ENCODE measurements at regions not wholly inside any gene's neighbourhood (a gene's known extent, or its start where the extent isn't known, plus 50 kb on each side); places are given as distances from the start of the nearest gene placed in this dataset.

- in situ Hi-C loops (cut with MboI; ENCODE audit: low pct_unique_long_range_greater_than_20kb, low sequenced_read_pairs), result no loop called here
- DNase-seq, result no peak
Observed at GRCh38 chr13:65660731-65661130, 1569.4 kb downstream of the PCDH9 start.

DNA sequence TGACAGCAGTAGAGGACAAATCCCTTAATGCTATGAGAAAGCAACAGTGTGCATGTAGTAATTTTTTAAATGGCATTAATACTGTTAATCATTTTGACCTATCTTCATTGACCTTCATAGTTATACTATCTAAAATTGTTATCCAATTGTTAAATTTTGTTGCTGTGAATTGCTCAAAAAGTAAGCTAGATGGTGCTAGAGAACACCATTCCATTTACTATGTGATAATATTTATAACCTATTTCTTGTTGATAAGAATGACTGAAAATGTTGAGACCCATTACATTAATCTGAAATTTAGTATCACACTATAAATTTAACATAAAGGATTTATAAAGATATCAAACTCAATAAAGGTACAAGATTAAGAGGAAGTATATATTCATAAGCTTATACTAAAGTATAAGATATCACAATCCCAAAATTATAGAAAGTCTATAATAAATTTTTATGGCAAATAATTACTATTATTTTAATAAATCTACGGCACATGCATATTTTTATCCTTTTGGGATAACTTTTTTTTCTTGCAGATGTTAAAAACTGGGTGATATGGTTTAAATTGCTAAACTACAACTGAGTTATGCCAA lies 1573.3 kb downstream of the PCDH9 start:
- in situ Hi-C loops (cut with MboI; ENCODE audit: low pct_unique_long_range_greater_than_20kb, low sequenced_read_pairs), result no loop called here

GRCh38 chr13:65653613-65654012 lies 1576.5 kb downstream of the PCDH9 start:
- no peak for DNase-seq
- in situ Hi-C loops (cut with MboI; ENCODE audit: low pct_unique_long_range_greater_than_20kb, low sequenced_read_pairs), result no loop called here

More for the DNA sequence above, 1573.3 kb downstream of the PCDH9 start:
- DNase-seq, result no peak

- DNase-seq, result no peak
- in situ Hi-C loops (cut with MboI; ENCODE audit: low pct_unique_long_range_greater_than_20kb, low sequenced_read_pairs), result no loop called here
Observed at GRCh38 chr13:65650321-65650720, 1579.8 kb downstream of the PCDH9 start.

- no peak for DNase-seq
- in situ Hi-C loops (cut with MboI; ENCODE audit: low pct_unique_long_range_greater_than_20kb, low sequenced_read_pairs), result no loop called here
Observed at GRCh38 chr13:65642996-65643395, 1587.1 kb downstream of the PCDH9 start.

- in situ Hi-C loops (cut with MboI; ENCODE audit: low pct_unique_long_range_greater_than_20kb, low sequenced_read_pairs), result no loop called here
- DNase-seq, result no peak
Observed at GRCh38 chr13:65642301-65642700, 1587.8 kb downstream of the PCDH9 start.

GRCh38 chr13:65638572-65639168 lies 1591.5 kb downstream of the PCDH9 start:
- peak; percentile 36 for DNase-seq
- in situ Hi-C loops (cut with MboI; ENCODE audit: low pct_unique_long_range_greater_than_20kb, low sequenced_read_pairs), result no loop called here

DNA sequence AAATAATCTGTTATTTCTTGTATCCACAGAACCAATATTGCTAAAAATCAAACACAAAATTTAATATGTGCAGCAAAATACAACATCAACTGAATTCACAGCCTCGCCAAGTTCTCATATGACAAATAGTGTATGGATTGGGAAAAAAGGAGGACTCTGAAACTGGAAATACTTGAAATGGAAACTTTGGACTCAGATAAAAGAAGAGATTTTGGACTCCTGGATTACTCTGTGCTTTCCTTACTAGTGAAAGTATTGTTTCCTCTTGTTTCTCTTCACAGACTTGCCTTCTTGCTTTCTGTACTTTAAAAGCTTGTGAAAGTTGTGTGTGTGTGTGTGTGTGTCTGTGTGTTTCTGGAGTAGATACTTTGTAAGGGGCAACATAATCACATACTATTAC lies 1596.3 kb downstream of the PCDH9 start:
- in situ Hi-C loops (cut with MboI; ENCODE audit: low pct_unique_long_range_greater_than_20kb, low sequenced_read_pairs), result no loop called here
- DNase-seq, result no peak

DNA sequence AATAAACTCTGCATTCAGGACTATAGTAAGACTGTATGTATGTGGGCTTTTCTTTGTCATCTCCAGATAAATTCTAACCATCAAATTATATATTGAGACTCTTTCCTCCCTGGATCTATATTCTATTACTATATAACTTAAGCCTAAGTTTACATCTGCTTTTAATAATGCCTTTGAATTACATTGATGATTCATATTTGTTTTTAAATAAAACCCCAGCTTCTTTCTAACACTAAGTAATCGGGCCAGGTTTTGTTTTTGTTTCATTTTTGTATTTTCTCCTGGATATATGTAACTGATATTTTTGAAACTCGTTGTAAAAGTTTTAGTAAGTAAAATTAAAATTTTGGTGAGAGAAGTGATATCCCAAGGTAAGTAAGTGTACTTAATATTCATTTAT lies 1599.1 kb downstream of the PCDH9 start:
- no peak for DNase-seq
- in situ Hi-C loops (cut with MboI; ENCODE audit: low pct_unique_long_range_greater_than_20kb, low sequenced_read_pairs), result no loop called here

DNA sequence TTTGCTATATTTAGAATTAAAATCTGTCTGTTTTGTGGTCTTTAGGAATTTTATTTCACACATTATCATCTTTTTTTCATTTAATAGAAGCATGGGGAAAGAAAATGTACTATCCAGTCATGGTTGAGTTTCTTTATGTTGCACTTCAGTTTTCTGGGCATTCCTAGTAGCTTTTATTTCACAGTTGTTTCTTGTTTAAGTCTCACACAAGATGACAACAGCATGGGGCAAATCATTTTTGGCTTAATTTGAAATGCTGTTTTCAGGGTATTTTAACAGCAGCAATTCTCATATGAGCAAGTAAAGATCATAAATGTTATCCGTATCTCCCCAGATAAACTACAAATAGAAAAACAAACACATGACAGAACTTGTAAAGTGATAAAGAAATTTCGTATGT lies 1600.2 kb downstream of the PCDH9 start:
- in situ Hi-C loops (cut with MboI; ENCODE audit: low pct_unique_long_range_greater_than_20kb, low sequenced_read_pairs), result no loop called here
- DNase-seq, result no peak

GRCh38 chr13:65623148-65623547 lies 1607.0 kb downstream of the PCDH9 start:
- DNase-seq, result no peak
- in situ Hi-C loops (cut with MboI; ENCODE audit: low pct_unique_long_range_greater_than_20kb, low sequenced_read_pairs), result no loop called here

DNA sequence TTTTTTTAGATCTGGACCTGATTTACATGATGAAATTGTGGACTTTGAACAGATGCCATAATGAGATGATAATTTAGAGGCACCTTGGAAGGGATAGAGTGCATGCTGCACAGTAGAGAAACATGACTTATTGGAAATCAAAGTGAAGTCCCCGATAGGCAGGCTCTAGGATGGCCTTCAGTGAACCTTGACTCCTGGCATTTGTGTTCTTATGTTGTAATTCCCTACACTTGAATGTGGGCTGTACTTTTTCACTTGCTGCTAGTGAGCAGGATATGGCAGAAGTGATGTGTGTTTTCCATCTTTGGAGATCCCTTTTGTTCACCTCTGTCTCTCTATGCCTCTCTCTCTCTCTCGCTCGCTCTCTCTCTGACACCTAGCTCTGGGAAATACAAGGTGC lies 1614.6 kb downstream of the PCDH9 start:
- no peak for DNase-seq
- in situ Hi-C loops (cut with MboI; ENCODE audit: low pct_unique_long_range_greater_than_20kb, low sequenced_read_pairs), result no loop called here

- peak; percentile 3 for DNase-seq
- in situ Hi-C loops (cut with MboI; ENCODE audit: low pct_unique_long_range_greater_than_20kb, low sequenced_read_pairs), result no loop called here
Observed at GRCh38 chr13:65613004-65613403, 1617.1 kb downstream of the PCDH9 start.

DNA sequence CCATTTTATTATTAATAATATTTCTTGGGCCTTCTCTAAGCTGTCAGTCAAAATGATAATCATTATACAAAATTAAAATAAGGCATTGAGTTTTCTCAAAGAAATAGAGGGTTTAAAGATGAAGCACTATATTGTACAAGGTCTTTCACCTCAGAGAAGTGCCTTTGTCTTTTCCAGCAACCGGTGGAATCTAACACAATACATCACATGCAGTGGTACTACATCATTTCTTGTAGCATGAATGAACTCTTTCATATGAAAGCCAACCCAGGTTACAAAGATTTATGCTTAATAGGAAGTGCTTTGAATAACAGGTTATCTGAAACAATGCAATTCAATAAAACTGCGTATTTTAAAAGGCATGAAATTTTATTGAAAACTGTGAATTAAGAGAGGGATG lies 1620.8 kb downstream of the PCDH9 start:
- DNase-seq, result no peak
- in situ Hi-C loops (cut with MboI; ENCODE audit: low pct_unique_long_range_greater_than_20kb, low sequenced_read_pairs), result no loop called here

DNA sequence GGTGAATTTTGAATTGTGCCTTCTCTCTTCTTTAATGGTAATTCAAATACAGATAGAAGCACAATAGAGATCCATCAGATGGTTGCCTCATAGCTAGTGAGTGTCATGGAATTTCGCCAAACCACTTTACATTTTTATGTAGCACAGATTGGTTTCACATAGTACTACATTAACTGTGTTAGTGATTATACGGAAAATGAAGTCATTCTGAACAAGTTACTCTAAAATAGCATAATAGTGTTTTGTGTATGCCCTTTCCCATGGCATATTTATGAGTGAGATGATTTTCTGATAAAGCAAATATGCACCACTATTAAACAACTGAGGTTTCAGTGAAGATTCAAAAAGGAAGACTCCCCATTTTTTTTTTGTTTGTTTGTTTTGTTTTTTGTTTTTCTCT lies 1623.5 kb downstream of the PCDH9 start:
- DNase-seq, result no peak

DNA sequence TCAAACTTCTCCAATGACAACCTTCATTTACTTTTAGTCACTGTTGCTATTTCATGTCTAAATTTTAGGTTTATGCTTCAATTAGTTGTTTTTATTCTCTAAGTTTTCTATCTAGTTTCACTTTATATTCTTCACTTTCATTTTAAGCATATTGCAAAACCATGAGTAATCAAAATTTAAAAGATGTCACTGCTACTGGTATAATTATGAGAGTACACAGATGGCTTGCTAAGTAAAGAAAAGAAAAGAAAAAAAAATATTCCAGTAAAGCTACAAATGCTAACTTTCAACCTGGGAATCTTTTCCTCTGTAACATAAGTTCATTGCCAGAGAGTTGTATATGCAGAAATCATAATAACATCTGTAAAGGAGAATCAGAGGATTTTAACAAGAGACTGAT lies 1624.7 kb downstream of the PCDH9 start:
- in situ Hi-C loops (cut with MboI; ENCODE audit: low pct_unique_long_range_greater_than_20kb, low sequenced_read_pairs), result no loop called here
- no peak for DNase-seq

More for the DNA sequence above, 1623.5 kb downstream of the PCDH9 start:
- in situ Hi-C loops (cut with MboI; ENCODE audit: low pct_unique_long_range_greater_than_20kb, low sequenced_read_pairs), result no loop called here

- DNase-seq, result no peak
- in situ Hi-C loops (cut with MboI; ENCODE audit: low pct_unique_long_range_greater_than_20kb, low sequenced_read_pairs), result no loop called here
Observed at GRCh38 chr13:65603160-65603559, 1627.0 kb downstream of the PCDH9 start.

- in situ Hi-C loops (cut with MboI; ENCODE audit: low pct_unique_long_range_greater_than_20kb, low sequenced_read_pairs), result no loop called here
- DNase-seq, result no peak
Observed at GRCh38 chr13:65601855-65602254, 1628.3 kb downstream of the PCDH9 start.

GRCh38 chr13:65600702-65601101 lies 1629.4 kb downstream of the PCDH9 start:
- no peak for DNase-seq
- in situ Hi-C loops (cut with MboI; ENCODE audit: low pct_unique_long_range_greater_than_20kb, low sequenced_read_pairs), result no loop called here

DNA sequence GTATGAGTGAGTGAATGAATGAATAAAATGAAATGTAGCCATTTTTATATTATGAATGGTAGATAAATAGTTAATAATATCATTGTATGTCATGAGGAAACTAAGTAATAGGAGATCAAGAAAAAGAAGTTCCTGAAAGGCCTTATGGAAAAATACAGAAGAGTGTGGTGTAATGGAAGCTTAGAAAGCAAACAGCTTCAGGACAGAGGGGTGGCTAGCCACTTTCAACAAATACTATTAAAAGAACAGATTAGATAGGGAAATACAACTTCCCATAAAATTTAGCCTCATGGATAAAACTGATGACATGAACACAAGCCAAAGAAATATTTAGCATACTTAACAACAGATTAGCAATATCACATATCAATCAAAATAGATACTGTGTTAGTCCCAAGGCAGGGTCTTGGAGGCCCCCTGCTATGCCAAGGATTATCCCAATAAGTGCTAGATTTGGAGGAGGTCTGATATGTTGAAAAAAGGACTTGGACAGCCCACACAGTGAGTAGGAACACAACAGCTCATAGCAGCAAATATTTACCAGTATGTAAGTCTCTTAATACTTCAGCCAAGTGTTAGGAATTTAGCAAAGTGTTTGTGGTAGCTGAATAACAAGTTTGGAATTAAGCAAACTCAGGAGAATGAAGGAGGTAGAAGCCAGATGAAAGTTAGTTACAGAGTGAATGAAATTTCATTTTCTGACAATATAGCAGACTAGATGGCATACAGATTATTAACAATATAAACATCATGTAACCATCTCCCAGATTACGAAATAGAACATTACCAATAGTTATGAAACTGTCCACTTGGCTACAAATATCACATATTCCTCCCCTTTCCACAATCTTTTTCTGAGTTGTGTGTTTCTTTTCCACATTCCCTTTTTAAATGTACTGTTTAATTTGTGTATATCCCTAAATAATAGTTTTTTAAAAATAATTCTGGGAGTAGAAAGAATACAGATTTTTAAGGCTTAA lies 1632.0 kb downstream of the PCDH9 start:
- in situ Hi-C loops (cut with MboI; ENCODE audit: low pct_unique_long_range_greater_than_20kb, low sequenced_read_pairs), result no loop called here
- DNase-seq, result no peak

All from KBM-7 (cell line).